ENCODE measurements at regions not wholly inside any gene's neighbourhood (a gene's known extent, or its start where the extent isn't known, plus 50 kb on each side); places are given as distances from the start of the nearest gene placed in this dataset.

DNA sequence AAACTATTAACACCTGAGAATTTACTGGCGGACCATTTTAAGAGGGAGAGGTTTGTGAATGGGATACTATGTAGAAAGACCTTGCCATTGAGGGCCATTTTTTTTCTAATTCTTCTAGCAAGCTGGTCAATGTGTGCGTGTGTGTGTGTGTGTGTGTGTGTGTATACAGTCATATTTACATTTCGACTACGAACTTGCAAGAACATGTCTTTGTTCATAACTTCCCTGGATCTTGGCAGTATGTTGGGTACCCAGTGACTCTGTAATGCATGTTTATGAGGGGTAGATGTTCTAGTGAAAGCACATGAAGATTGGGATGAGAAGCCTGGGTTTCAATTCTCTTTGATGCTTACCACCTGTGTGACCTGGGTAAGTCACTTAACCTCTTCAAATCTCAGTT, 133.6 kb downstream of the UBE2E3 start:
- TF ChIP-seq, protein P1, sequence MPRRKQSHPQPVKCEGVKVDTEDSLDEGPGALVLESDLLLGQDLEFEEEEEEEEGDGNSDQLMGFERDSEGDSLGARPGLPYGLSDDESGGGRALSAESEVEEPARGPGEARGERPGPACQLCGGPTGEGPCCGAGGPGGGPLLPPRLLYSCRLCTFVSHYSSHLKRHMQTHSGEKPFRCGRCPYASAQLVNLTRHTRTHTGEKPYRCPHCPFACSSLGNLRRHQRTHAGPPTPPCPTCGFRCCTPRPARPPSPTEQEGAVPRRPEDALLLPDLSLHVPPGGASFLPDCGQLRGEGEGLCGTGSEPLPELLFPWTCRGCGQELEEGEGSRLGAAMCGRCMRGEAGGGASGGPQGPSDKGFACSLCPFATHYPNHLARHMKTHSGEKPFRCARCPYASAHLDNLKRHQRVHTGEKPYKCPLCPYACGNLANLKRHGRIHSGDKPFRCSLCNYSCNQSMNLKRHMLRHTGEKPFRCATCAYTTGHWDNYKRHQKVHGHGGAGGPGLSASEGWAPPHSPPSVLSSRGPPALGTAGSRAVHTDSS (CRISPR knock-in tag; conservative IDR thresholded peaks at IDR 0.05): no peak
- TF ChIP-seq, protein P2, sequence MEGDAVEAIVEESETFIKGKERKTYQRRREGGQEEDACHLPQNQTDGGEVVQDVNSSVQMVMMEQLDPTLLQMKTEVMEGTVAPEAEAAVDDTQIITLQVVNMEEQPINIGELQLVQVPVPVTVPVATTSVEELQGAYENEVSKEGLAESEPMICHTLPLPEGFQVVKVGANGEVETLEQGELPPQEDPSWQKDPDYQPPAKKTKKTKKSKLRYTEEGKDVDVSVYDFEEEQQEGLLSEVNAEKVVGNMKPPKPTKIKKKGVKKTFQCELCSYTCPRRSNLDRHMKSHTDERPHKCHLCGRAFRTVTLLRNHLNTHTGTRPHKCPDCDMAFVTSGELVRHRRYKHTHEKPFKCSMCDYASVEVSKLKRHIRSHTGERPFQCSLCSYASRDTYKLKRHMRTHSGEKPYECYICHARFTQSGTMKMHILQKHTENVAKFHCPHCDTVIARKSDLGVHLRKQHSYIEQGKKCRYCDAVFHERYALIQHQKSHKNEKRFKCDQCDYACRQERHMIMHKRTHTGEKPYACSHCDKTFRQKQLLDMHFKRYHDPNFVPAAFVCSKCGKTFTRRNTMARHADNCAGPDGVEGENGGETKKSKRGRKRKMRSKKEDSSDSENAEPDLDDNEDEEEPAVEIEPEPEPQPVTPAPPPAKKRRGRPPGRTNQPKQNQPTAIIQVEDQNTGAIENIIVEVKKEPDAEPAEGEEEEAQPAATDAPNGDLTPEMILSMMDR (CRISPR knock-in tag; IDR thresholded peaks at IDR 0.05): no peak
- TF ChIP-seq DPF2 (CRISPR knock-in tag; IDR thresholded peaks at IDR 0.05; ENCODE audit: borderline replicate concordance, low read depth): no peak
- TF ChIP-seq ZNF776 (CRISPR knock-in tag; IDR thresholded peaks at IDR 0.05): no peak
- no peak for TF ChIP-seq ATF2 (CRISPR knock-in tag; IDR thresholded peaks at IDR 0.05)
- TF ChIP-seq HMG20A (CRISPR knock-in tag; IDR thresholded peaks at IDR 0.05; ENCODE audit: borderline replicate concordance): no peak
- no peak for TF ChIP-seq YY1 (IDR thresholded peaks at IDR 0.05; ENCODE audit: insufficient read depth, insufficient replicate concordance, low read depth, low read length)
- no peak for TF ChIP-seq SP2 (CRISPR knock-in tag; IDR thresholded peaks at IDR 0.05)
- no peak for TF ChIP-seq GMEB1 (CRISPR knock-in tag; IDR thresholded peaks at IDR 0.05; ENCODE audit: borderline replicate concordance)
- no peak for TF ChIP-seq EP300 (IDR thresholded peaks at IDR 0.05; ENCODE audit: low read depth in 2 of 2, low read length in 2 of 2)
- no peak for TF ChIP-seq EP300 (CRISPR knock-in tag; IDR thresholded peaks at IDR 0.05; ENCODE audit: borderline replicate concordance)

Measured in HepG2 (cell line).